ENCODE measurements at regions not wholly inside any gene's neighbourhood (a gene's known extent, or its start where the extent isn't known, plus 50 kb on each side); places are given as distances from the start of the nearest gene placed in this dataset.

DNA sequence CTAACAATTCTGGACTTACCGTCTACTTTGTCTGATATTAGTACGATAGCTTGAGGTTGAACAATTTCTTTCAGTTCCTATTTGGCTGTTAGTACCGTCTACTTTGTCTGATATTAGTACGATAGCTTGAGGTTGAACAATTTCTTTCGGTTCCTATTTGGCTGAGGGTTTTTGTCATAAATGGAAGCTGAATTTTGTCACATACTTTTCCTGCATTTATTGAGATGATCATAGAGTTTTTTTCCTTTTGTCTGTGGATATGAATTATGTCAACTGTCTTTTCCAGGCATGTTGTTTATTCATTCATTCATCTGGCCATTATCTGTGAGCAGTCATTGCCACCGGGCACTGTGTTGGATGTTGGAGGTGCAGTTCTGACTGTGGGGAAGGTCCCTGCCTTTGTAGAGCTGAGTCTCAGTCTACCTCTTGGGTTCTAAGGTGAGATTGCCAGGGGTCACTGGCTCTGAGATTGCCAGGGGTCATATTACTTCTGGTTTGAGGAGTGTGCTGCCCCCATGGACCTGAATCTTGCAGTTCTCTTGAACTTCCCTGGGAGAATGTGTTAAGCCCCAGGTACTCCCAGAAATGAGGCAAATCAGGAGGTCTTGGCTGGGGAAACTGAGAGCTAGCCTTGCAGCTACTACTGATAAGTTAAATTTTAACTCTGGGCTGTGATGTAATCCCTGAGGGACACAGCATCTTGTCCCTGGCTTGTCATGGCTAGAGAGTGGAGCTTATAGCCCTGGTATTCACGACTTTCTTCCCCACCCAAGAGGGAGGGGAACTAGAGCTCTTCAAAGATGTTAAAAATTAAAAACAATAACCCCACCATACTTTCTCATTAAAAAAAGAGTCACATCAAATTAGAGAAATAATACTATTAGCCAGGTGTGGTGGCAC lies 89.1 kb upstream of the MBOAT2 start:
- TF ChIP-seq, protein P1, sequence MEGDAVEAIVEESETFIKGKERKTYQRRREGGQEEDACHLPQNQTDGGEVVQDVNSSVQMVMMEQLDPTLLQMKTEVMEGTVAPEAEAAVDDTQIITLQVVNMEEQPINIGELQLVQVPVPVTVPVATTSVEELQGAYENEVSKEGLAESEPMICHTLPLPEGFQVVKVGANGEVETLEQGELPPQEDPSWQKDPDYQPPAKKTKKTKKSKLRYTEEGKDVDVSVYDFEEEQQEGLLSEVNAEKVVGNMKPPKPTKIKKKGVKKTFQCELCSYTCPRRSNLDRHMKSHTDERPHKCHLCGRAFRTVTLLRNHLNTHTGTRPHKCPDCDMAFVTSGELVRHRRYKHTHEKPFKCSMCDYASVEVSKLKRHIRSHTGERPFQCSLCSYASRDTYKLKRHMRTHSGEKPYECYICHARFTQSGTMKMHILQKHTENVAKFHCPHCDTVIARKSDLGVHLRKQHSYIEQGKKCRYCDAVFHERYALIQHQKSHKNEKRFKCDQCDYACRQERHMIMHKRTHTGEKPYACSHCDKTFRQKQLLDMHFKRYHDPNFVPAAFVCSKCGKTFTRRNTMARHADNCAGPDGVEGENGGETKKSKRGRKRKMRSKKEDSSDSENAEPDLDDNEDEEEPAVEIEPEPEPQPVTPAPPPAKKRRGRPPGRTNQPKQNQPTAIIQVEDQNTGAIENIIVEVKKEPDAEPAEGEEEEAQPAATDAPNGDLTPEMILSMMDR (IDR thresholded peaks at IDR 0.05): no peak
- no peak for TF ChIP-seq POLR2A (IDR thresholded peaks at IDR 0.05)
- TF ChIP-seq EP300 (IDR thresholded peaks at IDR 0.05): no peak

All from suprapubic skin (tissue), 3 donors.